GM18520 (cell line): ENCODE measurements at regions not wholly inside any gene's neighbourhood (a gene's known extent, or its start where the extent isn't known, plus 50 kb on each side); places are given as distances from the start of the nearest gene placed in this dataset.

Experiments used
- ATAC-seq: cut with Tn5 transposase; IDR thresholded peaks from one replicate; pipeline ENCODE4 v1.9.1; 2021; ENCODE audit not compliant: unreplicated experiment

DNA sequence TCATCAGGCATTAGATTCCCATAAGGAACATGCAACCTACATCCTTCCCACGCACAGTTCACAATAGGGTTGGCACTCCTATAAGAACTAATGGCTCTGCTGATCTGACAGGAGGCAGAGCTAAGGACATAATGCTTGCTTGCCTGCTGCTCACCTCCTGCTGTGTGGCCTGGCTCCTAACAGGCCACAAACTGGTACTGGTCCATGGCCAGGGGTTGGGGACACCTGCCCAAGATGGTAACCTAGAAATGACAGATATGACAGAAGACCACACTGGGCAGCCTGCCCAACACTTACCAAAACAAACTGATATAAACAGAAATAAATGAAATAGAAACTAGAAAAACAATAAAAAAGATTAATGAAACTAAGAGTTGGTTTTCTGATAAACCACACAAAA, 325.6 kb downstream of the SEC23A start:
- no peak for ATAC-seq

DNA sequence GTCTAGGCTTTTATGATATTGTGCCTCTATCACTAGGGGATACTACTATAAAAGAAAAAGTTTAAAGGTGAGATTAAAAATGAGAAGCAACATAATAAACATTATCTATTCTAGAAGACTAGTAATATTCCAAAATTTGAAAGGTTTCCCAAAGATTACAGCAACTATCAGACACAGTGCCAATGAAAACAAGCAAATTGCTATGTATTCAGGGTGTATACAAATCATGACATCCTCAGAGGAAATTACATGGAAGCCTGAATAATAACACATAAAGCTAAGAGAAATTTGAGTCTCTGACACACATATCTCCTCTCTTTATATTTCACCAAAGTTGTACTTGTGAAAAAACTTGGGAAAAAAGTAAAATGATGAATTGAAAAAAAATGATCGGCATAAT, 327.0 kb downstream of the SEC23A start:
- no peak for ATAC-seq

DNA sequence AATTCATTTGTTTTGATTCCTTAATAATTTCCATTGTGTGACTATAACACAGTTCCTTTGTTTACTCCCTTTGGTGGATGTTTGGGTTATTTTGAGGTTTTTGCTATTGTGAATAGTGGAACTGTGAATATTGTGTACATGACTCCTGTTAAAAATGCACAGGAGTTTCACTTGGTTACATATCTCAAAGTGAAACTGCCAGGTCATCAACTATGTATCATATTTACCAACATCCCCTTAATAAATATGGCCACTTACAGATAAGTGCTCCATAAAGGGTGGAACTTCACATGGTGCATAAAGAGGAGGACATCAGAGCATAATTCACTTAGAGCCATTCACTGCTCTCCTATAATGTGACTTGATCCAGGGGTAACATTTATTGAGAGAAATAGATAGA, 328.9 kb downstream of the SEC23A start:
- ATAC-seq, result peak; percentile 44

DNA sequence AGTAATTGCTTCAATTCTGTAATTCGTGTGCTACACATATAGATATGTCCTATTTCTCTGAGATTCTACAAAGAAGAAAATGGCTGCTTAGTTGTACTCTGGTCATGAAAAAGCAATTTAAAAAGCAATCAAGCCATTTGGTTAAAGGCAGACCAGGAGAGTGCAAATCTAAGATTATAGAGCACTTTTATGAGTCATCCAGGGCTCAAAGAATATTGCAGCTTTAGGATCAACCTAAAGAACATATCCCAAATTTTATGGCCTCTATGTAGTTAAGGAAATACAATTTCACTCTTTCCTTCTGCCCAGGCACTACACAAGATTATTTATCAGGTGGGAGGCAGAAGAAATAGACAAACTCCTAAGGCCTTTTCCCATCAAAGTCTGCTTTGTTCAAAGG, 332.8 kb downstream of the SEC23A start:
- ATAC-seq, result no peak

DNA sequence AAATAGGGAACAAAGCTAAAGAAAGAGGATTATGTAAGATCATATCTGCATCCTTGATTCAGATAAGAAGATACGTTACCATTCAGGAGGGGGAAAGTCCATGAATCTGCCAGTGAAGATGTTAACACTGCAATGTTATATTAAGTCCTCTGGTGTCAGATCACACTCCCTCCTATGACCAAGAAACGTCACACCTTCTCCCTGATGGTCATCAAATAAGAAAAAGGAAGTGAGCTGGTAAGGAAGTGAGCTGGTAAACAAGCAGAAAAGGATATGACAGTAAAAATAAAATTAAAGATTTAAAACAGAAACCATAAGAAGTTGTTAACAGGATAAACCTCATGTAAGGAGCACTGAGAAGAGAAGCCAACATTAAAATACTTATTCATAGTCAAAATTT, 340.2 kb downstream of the SEC23A start:
- ATAC-seq, result no peak

DNA sequence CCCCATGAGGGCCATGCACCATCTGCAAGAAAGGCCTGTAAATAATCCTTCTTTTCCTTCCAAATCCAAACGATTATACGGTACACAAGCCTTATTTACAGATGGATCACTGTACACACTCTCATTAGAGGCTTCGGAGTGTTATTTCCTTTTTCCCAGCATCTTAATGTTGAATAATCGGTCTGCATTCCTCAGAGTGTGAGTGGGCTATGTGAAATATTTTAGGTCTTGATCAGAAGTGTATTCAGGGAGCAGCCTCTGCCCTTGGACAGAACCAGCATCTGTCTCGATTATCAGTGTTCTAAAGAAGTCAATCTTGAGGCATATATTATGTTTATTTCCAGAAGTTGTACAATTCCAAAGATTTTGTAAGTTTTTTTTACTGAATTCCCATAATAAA, 340.6 kb downstream of the SEC23A start:
- ATAC-seq, result no peak

DNA sequence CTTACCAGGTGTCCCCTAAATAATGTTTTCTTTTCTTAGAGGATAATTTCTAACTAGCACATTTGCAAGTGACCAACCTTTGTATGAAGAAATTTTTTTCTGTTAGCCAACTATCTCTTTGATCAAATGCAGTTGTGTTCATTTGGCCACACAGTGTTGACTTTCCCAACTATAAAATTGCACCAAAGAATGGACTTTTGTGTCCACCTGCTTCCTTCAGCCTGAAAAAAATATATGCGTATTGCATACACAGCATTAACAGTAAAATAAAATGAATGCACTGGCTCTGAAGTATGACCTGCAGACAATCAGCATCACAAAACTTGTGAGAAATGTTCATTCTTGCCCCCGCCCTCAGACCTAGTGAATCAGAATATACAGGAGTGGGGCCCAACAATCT, 342.0 kb downstream of the SEC23A start:
- no peak for ATAC-seq

DNA sequence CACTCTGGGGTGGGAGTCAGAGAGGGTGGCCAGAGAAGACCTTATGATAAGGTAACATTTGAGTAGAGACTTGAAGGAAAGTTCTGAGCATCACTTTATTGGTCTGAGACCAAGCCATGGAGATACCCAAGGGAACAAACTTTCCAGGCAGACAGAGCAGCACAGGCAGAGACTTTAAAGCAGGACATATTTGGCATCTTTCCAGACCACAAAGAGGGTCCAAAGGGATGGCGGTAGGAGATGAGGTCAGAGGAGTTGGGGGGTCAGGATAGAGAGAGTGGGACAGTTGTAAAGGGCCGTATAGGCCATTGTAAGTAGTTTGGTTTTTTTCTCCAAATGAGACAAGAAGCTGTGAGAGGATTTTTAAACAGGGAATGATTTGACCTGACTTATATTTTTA, 344.4 kb downstream of the SEC23A start:
- no peak for ATAC-seq

DNA sequence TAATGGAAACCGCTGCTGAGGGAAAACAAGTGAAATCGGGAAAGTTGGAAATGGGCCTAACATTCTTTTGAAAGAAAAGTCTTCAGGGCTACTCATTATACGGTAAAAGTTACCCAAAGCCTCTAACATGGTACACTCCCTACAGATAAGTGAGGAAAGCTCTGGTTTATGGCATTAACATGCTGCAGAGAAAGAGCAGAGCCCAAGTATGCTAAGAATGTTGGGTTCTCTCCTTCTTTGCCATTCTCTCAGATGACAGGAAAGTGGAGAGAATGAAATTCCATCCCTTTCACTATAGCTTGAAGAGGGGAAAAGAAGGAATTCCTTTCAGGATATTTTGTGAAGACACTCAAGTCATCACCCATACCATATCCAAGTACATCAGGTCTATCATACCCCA, 348.0 kb downstream of the SEC23A start:
- ATAC-seq, result no peak

DNA sequence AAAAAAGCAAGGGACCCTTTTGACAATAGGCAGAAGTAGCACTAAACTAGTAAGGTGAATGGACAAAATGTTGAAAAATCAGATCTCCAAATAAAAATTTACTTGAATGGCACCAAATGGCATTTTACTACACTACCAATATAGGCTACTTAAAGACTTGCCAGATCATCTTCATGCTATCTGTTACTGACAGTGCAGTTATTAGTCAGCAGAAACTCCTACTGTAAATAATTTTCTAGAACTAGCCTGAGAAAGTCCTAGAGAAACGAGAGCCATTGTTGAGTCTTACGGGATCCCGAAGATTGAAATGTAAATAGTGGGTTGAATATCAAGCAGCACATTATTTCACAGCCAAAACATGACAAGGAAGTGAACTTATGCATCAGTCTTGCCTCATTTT, 350.3 kb downstream of the SEC23A start:
- no peak for ATAC-seq

DNA sequence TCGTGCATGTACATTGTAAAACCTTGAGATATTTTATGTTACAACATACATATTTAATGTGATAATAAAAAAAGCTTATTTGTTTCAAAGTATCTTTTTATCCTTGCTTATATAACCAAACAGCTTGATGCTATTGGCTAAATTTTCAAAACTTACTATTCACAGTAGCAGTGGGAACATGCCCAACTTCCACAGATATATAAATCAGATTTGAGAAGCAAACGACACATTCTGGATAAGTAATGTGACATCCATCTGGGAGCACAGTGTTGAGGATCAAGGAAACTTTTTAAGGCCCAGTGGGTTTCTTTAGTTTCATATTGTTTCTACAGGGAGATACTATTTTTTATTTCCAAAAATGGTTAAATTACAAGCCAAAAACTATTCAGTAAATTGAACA, 350.7 kb downstream of the SEC23A start:
- no peak for ATAC-seq

DNA sequence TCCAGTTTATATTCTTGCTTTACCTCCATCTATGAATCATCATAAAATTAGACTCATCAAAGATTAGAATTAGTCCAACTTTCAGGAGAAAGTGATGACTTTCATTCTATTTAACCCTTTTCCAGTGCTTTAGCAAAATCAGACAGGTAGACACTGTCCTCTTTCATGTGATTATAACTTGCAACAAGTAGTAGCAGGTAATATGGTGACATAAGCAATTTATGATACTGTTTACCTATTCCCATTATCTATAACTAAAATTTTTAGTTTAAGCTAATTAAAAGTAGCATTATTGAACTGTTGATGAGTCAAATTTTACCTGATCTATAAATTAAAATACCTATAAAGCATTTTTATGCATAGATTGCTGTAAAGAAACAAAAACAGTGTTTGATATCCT, 351.6 kb downstream of the SEC23A start:
- ATAC-seq, result no peak

DNA sequence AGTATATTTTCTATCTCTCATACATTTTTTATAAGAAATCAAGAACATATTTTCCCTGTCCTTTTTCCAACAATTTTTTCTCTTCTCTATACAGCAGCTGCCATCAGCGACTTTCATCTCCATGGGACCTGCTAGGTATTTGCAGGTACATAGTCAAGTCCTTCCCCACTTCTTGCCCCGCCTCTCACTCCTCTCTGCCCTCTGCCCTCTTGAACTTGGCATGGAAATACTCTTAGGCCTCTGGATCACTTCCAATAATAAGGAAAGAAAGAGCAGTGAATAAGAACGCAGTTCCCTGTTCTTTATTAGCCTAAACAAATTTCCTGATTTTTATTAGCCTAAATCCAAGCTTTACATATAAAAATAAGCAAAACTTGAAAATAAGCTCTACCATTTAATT, 353.1 kb downstream of the SEC23A start:
- ATAC-seq, result no peak

DNA sequence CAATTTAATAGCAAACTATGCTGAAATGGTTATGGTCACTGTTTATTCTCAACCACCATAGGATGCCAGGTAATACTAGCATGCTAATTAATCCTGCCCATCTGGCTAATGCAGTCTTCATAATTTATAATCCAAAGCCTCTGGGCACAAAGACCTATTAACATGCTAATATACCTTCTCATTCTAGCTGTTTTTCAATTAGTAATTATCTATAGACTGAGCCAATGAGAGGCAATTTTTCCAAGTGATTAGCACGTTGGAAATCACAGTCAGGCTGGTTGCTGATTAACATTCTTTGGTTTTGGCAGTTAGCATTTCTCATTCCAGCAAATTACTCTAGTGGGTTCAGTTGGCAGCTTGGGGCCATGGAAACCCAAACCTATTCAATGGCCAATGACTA, 357.2 kb downstream of the SEC23A start:
- no peak for ATAC-seq

DNA sequence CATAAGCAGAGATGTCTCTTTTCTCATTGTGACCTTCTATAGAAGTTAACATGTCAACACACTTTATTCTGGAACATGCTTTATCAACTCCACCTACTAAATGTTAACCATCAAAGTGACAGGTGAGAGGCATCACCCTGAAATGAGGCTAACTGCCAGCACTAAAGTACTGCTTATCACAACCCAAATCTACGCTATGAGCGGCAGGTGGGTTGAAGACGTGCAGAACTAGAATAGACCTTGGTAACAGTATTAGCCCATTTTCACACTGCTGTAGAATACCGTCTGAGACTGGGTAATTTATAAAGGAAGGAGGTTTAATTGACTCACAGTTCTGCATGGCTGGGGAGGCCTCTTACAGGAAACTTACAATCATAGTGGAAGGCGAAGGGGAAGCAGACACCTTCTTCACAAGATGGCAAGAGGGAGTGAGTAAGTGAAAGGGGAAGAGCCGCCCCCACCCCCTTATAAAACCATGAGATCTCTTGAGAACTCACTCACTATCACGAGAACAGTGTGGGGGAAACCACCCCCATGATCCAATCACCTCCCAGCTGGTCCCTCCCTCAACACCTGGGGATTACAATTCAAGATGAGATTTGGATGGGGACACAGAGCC, 359.0 kb downstream of the SEC23A start:
- no peak for ATAC-seq

DNA sequence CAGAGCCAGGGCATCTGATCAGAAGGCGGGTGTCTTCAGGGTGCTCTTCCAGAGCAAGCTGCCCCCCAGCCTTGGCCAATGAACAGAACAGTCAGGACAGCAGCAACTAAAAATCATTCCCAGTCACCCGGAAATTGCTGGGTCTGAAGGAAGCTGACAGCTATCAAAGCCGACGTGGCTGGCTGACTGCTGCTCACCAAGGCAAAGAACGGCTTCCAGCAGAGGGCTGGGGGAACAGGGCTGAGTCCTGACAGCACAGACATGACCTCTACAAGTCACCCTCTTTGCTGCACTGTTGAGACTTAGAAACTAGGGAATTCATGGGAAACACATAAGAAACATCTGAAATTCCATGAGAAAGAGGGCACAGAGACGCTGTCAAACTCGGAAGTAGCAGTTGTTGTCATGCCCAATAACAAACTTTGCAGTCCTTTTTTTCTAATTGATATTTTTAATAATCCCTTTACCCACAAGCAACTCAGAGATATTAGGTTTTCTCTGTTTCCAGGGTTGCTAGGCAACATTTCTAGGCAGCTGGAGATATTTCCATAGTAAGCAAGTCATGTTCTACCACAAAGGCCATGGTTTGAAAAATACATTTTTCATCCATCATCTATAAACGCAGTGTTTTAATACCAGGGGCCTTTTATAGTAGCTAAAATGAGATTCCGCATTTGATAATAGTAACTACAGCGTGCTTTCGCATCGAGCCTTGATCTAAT, 365.2 kb downstream of the SEC23A start:
- no peak for ATAC-seq

DNA sequence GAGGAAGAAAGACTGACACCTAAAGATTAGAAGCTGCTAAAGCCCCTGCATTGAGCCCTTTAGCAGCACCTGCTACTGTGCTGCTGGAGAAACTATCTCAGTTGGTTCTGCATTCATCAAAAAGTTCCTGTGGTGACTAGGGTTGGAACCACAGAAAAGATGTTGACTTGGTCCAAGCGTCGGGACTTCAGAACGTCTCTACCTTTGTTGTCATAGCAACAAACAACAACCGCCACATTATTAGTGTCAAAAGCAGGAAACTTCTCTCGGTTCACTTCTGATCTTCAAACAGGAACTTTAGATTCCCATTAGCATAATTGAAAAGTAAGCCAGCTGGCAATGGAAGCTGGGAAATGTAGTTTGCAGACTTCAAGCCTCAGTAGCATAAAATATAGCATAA, 368.0 kb downstream of the SEC23A start:
- no peak for ATAC-seq

DNA sequence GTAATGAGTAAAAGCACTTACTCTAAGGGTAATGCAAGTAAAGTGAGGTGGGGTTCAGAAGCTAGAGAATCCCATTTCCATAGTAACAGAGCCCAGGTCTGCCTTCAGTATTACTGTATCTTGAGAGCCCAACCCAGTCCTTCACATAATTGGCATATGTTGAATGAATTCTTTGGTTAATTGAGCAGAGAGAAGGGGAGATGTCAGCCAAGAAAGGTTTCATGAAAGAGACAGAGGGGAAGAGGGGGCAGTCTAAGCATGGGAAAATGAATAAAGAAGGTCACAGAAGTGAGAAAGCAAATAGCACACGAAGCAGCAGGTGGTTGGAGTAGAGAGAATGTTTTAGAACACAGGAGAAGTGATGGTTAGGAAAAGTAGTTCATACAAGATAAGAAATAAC, 371.1 kb downstream of the SEC23A start:
- ATAC-seq, result no peak

DNA sequence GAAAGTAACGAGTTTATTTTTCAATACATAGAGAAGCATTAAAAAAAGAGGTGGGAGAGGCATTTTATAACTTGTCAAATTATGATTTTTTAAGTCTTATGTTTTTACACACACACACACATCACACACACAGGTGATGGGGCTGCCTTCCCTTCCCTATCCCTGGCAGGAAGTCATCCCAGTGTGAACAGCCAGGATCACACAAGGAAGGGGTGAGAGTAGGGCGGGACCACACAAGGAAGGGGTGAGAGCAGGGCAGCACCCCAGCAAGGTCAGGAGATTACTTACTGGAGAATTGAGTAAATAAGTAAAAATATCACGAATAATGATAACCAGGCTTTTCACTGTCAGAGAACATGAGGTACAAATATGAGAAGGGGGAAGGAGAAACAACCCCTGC, 372.6 kb downstream of the SEC23A start:
- no peak for ATAC-seq

DNA sequence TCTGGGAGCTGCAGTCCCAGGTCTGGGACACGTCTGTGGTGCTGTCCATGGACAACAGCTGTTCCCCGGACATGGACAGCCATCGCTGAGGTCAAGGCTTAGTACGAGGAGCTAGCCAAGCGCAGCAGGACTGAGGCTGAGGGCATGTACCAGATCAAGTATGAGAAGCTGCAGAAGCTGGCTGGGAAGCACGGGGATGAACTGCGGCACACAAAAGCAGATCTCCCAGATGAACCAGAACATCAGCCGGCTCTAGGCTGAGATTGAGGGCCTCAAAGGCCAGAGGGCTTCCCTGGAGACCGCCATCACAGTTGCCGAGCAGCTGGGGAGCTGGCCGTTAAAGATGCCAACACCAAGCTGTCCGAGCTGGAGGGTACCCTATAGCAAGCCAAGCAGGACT, 375.3 kb downstream of the SEC23A start:
- ATAC-seq, result no peak

DNA sequence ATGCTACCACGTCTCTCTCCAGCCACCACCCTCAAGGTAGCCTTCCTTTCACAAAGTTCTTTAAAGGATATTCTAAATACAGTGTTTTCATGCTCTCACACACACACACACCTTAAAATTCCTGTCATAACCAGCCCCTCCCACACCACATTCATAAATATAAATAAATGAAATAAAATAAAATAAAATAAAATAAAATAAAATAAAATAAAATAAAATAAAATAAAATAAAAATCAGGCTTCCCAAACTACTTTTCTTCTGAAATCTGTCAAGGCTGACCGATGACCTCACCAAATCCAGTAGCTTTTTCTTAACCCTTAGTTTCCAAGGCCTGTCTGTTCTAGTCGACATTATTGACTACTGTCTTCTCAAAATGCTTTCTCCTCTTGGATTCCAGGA, 378.4 kb downstream of the SEC23A start:
- ATAC-seq, result no peak

DNA sequence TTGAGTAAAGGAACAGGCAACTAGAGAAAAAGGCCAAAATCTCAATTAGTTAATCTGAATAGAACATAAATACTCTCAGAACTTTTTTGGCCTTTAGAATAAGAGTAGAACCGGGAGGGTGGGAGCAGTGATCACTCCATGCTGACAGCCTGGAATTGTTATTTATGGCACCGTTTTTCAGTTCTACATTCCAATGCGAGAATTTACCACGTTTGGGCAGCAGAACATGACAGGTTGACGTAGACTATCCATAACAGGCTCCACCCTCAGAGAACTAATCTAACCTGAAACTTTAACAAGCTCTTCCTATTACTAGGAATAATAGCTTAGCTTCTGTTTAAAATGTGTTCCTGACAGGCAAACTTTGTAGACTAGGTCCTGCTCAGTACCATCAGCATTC, 379.1 kb downstream of the SEC23A start:
- no peak for ATAC-seq

DNA sequence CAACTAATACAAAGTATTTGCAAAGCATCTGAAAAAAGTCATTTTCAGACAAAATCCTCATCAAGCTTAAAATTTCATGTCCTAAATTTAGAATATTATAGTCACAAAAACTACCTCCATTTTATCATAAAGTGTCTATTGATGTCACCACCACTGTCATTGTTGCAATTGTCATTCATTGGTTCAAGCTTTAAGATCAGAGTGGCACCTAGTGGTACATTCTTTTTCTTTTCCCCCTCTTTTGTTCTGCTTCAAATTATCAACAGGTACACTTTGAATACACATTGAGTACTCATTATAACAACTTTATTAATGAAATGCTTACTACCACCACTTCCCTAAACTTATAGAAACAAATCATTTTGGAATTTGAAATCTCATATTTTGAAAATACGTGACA, 379.8 kb downstream of the SEC23A start:
- no peak for ATAC-seq
